ENCODE measurements at regions not wholly inside any gene's neighbourhood (a gene's known extent, or its start where the extent isn't known, plus 50 kb on each side); places are given as distances from the start of the nearest gene placed in this dataset.

- no peak for DNase-seq (ENCODE audit: low spot score)
Measured at GRCh38 chr6:121499666-121500065, 64.2 kb downstream of the GJA1 start.

- DNase-seq (ENCODE audit: low spot score): no peak
Measured at GRCh38 chr6:121503589-121503991, 68.1 kb downstream of the GJA1 start.

GRCh38 chr6:121504227-121504626 lies 68.8 kb downstream of the GJA1 start:
- no peak for DNase-seq (ENCODE audit: low spot score)

GRCh38 chr6:121505284-121505683 lies 69.8 kb downstream of the GJA1 start:
- DNase-seq (ENCODE audit: low spot score): no peak

- DNase-seq (ENCODE audit: low spot score): no peak
Measured at GRCh38 chr6:121506761-121507754, 71.6 kb downstream of the GJA1 start.

- no peak for DNase-seq (ENCODE audit: low spot score)
Measured at GRCh38 chr6:121510568-121511177, 75.2 kb downstream of the GJA1 start.

- DNase-seq (ENCODE audit: low spot score): no peak
Measured at GRCh38 chr6:121515630-121516265, 80.3 kb downstream of the GJA1 start.

- DNase-seq (ENCODE audit: low spot score): no peak
Measured at GRCh38 chr6:121516331-121516730, 80.9 kb downstream of the GJA1 start.

GRCh38 chr6:121520337-121521163 lies 85.1 kb downstream of the GJA1 start:
- DNase-seq (ENCODE audit: low spot score): no peak

- no peak for DNase-seq (ENCODE audit: low spot score)
Measured at GRCh38 chr6:121521164-121521555, 85.7 kb downstream of the GJA1 start.

- DNase-seq (ENCODE audit: low spot score): no peak
Measured at GRCh38 chr6:121522265-121522664, 86.8 kb downstream of the GJA1 start.

GRCh38 chr6:121522771-121523386 lies 87.4 kb downstream of the GJA1 start:
- DNase-seq (ENCODE audit: low spot score): peak; percentile 26

- DNase-seq (ENCODE audit: low spot score): peak; percentile 22
Measured at GRCh38 chr6:121523628-121524027, 88.2 kb downstream of the GJA1 start.

- no peak for DNase-seq (ENCODE audit: low spot score)
Measured at GRCh38 chr6:121526282-121526681, 90.8 kb downstream of the GJA1 start.

- no peak for DNase-seq (ENCODE audit: low spot score)
Measured at GRCh38 chr6:121531658-121532169, 96.3 kb downstream of the GJA1 start.

- DNase-seq (ENCODE audit: low spot score): no peak
Measured at GRCh38 chr6:121533321-121533841, 97.9 kb downstream of the GJA1 start.

- DNase-seq (ENCODE audit: low spot score): no peak
Measured at GRCh38 chr6:121535777-121536176, 100.3 kb downstream of the GJA1 start.

GRCh38 chr6:121536345-121536744 lies 100.9 kb downstream of the GJA1 start:
- no peak for DNase-seq (ENCODE audit: low spot score)

GRCh38 chr6:121539439-121539838 lies 104.0 kb downstream of the GJA1 start:
- DNase-seq (ENCODE audit: low spot score): no peak

GRCh38 chr6:121540210-121540609 lies 104.8 kb downstream of the GJA1 start:
- DNase-seq (ENCODE audit: low spot score): peak; percentile 21

GRCh38 chr6:121544691-121545090 lies 109.2 kb downstream of the GJA1 start:
- no peak for DNase-seq (ENCODE audit: low spot score)
